PC-9 (cell line): ENCODE measurements at regions not wholly inside any gene's neighbourhood (a gene's known extent, or its start where the extent isn't known, plus 50 kb on each side); places are given as distances from the start of the nearest gene placed in this dataset.

ENCODE experiments used
- BruUV-seq: library from RNA; stranded (reverse); fragments of 400-500 nt; replicated peaks from 2 replicates; lab custom pipeline; 2021; lab: Mats Ljungman, UMichigan
- CTCF ChIA-PET: fragments of 300-600 bp; sonication (Branson Sonifier 250); formaldehyde crosslinking; loops from one replicate; lab custom pipeline; 2022; ENCODE audit warnings: antibody characterized with exemption; lab: Charles Lee
- POLR2A ChIA-PET: fragments of 300-600 bp; sonication (Branson Sonifier 250); formaldehyde crosslinking; loops from one replicate; lab custom pipeline; 2022; ENCODE audit warnings: antibody characterized with exemption; ENCODE audit not compliant: unreplicated experiment; lab: Charles Lee
- DNase-seq, 2 experiments: peaks; one replicate each; pipeline versions ENCODE4 v3.0.0 to v3.0.0-alpha.2; 2015 to 2022; ENCODE audit warnings: mixed read lengths in 1 of 2
- H2AFZ ChIP-seq: fragments of 200-600 bp; sonication (generic); 2 replicates; pipeline ENCODE4 v1.8.1; 2017; ENCODE audit warnings: antibody characterized with exemption
- H3F3A ChIP-seq: fragments of 200-600 bp; sonication (generic); 2 replicates; pipeline ENCODE4 v1.8.1; 2017; ENCODE audit warnings: antibody characterized with exemption, mild to moderate bottlenecking, low read depth; ENCODE audit not compliant: insufficient read depth
- H3K27ac ChIP-seq: fragments of 200-600 bp; sonication (generic); 2 replicates; pipeline ENCODE4 v1.6.1; 2016; ENCODE audit warnings: mixed run types
- H3K27me3 ChIP-seq: fragments of 200-600 bp; sonication (generic); 2 replicates; pipeline ENCODE4 v1.6.1; 2016; ENCODE audit warnings: low read depth, mixed run types; ENCODE audit not compliant: insufficient read depth
- H3K36me3 ChIP-seq: fragments of 200-600 bp; sonication (generic); 2 replicates; pipeline ENCODE4 v1.6.1; 2016; ENCODE audit warnings: low read depth, mixed run types
- H3K4me1 ChIP-seq: fragments of 200-600 bp; sonication (generic); replicated peaks from 2 replicates; pipeline ENCODE4 v1.6.1; 2016; ENCODE audit warnings: mixed run types; ENCODE audit not compliant: insufficient read depth
- H3K4me2 ChIP-seq: fragments of 200-600 bp; sonication (generic); 2 replicates; pipeline ENCODE4 v1.6.1; 2017; ENCODE audit warnings: mixed run types
- H3K4me3 ChIP-seq: fragments of 200-600 bp; sonication (generic); 2 replicates; pipeline ENCODE4 v1.6.1; 2016; ENCODE audit warnings: mixed run types
- H3K79me2 ChIP-seq: fragments of 200-600 bp; sonication (generic); 2 replicates; pipeline ENCODE4 v1.6.1; 2017; ENCODE audit warnings: low read depth, mixed run types
- H3K9me2 ChIP-seq: fragments of 200-600 bp; sonication (generic); 2 replicates; pipeline ENCODE4 v1.8.1; 2017; ENCODE audit warnings: mild to moderate bottlenecking; ENCODE audit not compliant: insufficient read depth
- H3K9me3 ChIP-seq: fragments of 200-600 bp; sonication (generic); 2 replicates; pipeline ENCODE4 v1.8.1; 2016; ENCODE audit warnings: low read depth; ENCODE audit not compliant: insufficient read depth
- H4K20me1 ChIP-seq: fragments of 200-600 bp; sonication (generic); 2 replicates; pipeline ENCODE4 v1.8.1; 2017; ENCODE audit not compliant: insufficient read depth
- CTCF ChIP-seq: fragments of 200-600 bp; sonication (generic); conservative IDR thresholded peaks from 2 replicates; pipeline ENCODE4 v1.6.1; 2017; ENCODE audit warnings: mixed run types, antibody characterized with exemption, mild to moderate bottlenecking, moderate library complexity
- EZH2 ChIP-seq: fragments of 200-600 bp; sonication (generic); IDR thresholded peaks from 2 replicates; pipeline ENCODE4 v1.8.0; 2017; ENCODE audit warnings: antibody characterized with exemption, low read depth
- intact Hi-C: fragments of 100-400 bp; cut with micrococcal nuclease; formaldehyde crosslinking; loops from one replicate; pipeline ENCODE4 v1.10.0; 2022; ENCODE audit not compliant: unreplicated experiment

GRCh38 chr12:48263617-48264016 is 60.5 kb upstream of the OR10AD1 start:
- Histone ChIP-seq H3K9me3 (no peaks in the 10 kb centered on the region), H3K36me3 (no peaks in the 10 kb centered on the region), H3K27me3 (peaks cover 10% of the 10 kb centered on the region; the same call in 1 of the 2 replicates), H3K27ac (no peak overlapping the region), H3K4me2 (no peak overlapping the region), H3K4me1 (no peaks in the 10 kb centered on the region), H2AFZ (no peak overlapping the region), H3K4me3 (no peak overlapping the region), H4K20me1 (no peaks in the 10 kb centered on the region), H3K9me2 (no peaks in the 10 kb centered on the region), H3K79me2 (no peaks in the 10 kb centered on the region), H3F3A (no peaks in the 10 kb centered on the region)
- no TSS peak for BruUV-seq
- TF ChIP-seq CTCF (no peak), EZH2 (no peak)
- DNase-seq, result no peak
- intact Hi-C loops, result no loop called here
- ChIA-PET CTCF (no interaction called here), POLR2A (no interaction called here)

- no peak for TF ChIP-seq EZH2
- TF ChIP-seq CTCF, result no peak
- no peak overlapping the region for H2AFZ ChIP-seq
- H3K4me2 ChIP-seq, result no peak overlapping the region
- ChIA-PET CTCF (no interaction called here), POLR2A (no interaction called here)
- H3K27ac ChIP-seq, result no peak overlapping the region
- no peak overlapping the region for H3K4me3 ChIP-seq
- no peaks in the 10 kb centered on the region for H3F3A ChIP-seq
- peaks cover 21% of the 10 kb centered on the region; the same call in 1 of the 2 replicates for H3K27me3 ChIP-seq
- H3K9me2 ChIP-seq, result no peaks in the 10 kb centered on the region
- H4K20me1 ChIP-seq, result no peaks in the 10 kb centered on the region
- no peaks in the 10 kb centered on the region for H3K4me1 ChIP-seq
- no peaks in the 10 kb centered on the region for H3K79me2 ChIP-seq
- H3K9me3 ChIP-seq, result no peaks in the 10 kb centered on the region
- intact Hi-C loops, result no loop called here
- DNase-seq, result no peak
- no peaks in the 10 kb centered on the region for H3K36me3 ChIP-seq
- no TSS peak for BruUV-seq
Measured at GRCh38 chr12:48261773-48262172, 58.7 kb upstream of the OR10AD1 start.
